ENCODE measurements at regions not wholly inside any gene's neighbourhood (a gene's known extent, or its start where the extent isn't known, plus 50 kb on each side); places are given as distances from the start of the nearest gene placed in this dataset.

DNA sequence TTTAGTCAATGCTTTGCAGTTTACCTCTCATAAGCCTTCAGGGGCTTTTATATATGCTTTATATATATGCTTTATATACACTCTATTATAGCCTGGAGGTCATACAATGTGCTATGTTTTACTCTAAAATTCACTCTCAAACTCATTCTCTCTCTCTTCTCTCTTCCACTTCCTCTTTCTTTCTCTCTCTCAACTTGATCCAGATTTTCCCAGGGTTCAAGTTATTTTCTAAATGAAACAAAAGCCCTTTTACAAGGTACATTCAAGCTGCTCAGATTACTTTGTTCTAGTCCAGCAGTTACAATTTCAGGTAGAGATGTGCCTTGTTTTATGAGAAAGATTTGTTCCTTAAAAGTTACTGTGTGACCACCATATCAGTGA lies 79.6 kb upstream of the ACP3 start:
- no peaks in the 10 kb centered on the region for H3K9me3 ChIP-seq
- no peak overlapping the region for H3K27ac ChIP-seq
- H3K4me3 ChIP-seq = no peak overlapping the region
- intact Hi-C loops (cut with DNase I; ENCODE audit: low total_unique reads) (no loop called here), in situ Hi-C loops (cut with MboI; ENCODE audit: low pct_ligation_motif_present in 1 of 4, low pct_unique_long_range_greater_than_20kb in 1 of 4, low sequenced_read_pairs in 3 of 4) (no loop called here)
- no peak for DNase-seq
- no peaks in the 10 kb centered on the region for H3K36me3 ChIP-seq
- H3K27me3 ChIP-seq = no peaks in the 10 kb centered on the region
- TF ChIP-seq, protein P1, sequence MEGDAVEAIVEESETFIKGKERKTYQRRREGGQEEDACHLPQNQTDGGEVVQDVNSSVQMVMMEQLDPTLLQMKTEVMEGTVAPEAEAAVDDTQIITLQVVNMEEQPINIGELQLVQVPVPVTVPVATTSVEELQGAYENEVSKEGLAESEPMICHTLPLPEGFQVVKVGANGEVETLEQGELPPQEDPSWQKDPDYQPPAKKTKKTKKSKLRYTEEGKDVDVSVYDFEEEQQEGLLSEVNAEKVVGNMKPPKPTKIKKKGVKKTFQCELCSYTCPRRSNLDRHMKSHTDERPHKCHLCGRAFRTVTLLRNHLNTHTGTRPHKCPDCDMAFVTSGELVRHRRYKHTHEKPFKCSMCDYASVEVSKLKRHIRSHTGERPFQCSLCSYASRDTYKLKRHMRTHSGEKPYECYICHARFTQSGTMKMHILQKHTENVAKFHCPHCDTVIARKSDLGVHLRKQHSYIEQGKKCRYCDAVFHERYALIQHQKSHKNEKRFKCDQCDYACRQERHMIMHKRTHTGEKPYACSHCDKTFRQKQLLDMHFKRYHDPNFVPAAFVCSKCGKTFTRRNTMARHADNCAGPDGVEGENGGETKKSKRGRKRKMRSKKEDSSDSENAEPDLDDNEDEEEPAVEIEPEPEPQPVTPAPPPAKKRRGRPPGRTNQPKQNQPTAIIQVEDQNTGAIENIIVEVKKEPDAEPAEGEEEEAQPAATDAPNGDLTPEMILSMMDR (IDR thresholded peaks at IDR 0.05) = no peak
- TF ChIP-seq POLR2AphosphoS5 (IDR thresholded peaks at IDR 0.05) (no peak), POLR2A (IDR thresholded peaks at IDR 0.05) (no peak), EP300 (IDR thresholded peaks at IDR 0.05; ENCODE audit: low read depth) (no peak)
- no peaks in the 10 kb centered on the region for H3K4me1 ChIP-seq

GRCh38 chr3:132239587-132239986 lies 77.6 kb upstream of the ACP3 start:
- in situ Hi-C loops (cut with MboI; ENCODE audit: low pct_ligation_motif_present in 1 of 4, low pct_unique_long_range_greater_than_20kb in 1 of 4, low sequenced_read_pairs in 3 of 4) (no loop called here), intact Hi-C loops (cut with DNase I; ENCODE audit: low total_unique reads) (no loop called here)
- no peak overlapping the region for H3K27ac ChIP-seq
- H3K9me3 ChIP-seq = no peaks in the 10 kb centered on the region
- H3K27me3 ChIP-seq = no peaks in the 10 kb centered on the region
- TF ChIP-seq POLR2A (IDR thresholded peaks at IDR 0.05) (no peak), POLR2AphosphoS5 (IDR thresholded peaks at IDR 0.05) (no peak), EP300 (IDR thresholded peaks at IDR 0.05; ENCODE audit: low read depth) (no peak)
- TF ChIP-seq, protein P1 (IDR thresholded peaks at IDR 0.05) = no peak
- no peak for DNase-seq
- H3K4me1 ChIP-seq = no peaks in the 10 kb centered on the region
- no peak overlapping the region for H3K4me3 ChIP-seq
- H3K36me3 ChIP-seq = no peaks in the 10 kb centered on the region

- Histone ChIP-seq H3K27ac (no peak overlapping the region), H3K4me1 (no peaks in the 10 kb centered on the region), H3K9me3 (no peaks in the 10 kb centered on the region), H3K36me3 (no peaks in the 10 kb centered on the region), H3K27me3 (no peaks in the 10 kb centered on the region), H3K4me3 (no peak overlapping the region)
- TF ChIP-seq POLR2A (IDR thresholded peaks at IDR 0.05) = no peak
- TF ChIP-seq EP300 (IDR thresholded peaks at IDR 0.05; ENCODE audit: low read depth) = no peak
- no peak for TF ChIP-seq POLR2AphosphoS5 (IDR thresholded peaks at IDR 0.05)
- TF ChIP-seq, protein P1 (IDR thresholded peaks at IDR 0.05) = no peak
- DNase-seq = no peak
- in situ Hi-C loops (cut with MboI; ENCODE audit: low pct_ligation_motif_present in 1 of 4, low pct_unique_long_range_greater_than_20kb in 1 of 4, low sequenced_read_pairs in 3 of 4) (no loop called here), intact Hi-C loops (cut with DNase I; ENCODE audit: low total_unique reads) (no loop called here)
- WGBS, 2 donors (ENCODE audit: low coverage in 1 of 2) = 81 to 94% methylated on average over 3 of the region's 3 CpGs
Measured at GRCh38 chr3:132241776-132242514, 75.3 kb upstream of the ACP3 start.

DNA sequence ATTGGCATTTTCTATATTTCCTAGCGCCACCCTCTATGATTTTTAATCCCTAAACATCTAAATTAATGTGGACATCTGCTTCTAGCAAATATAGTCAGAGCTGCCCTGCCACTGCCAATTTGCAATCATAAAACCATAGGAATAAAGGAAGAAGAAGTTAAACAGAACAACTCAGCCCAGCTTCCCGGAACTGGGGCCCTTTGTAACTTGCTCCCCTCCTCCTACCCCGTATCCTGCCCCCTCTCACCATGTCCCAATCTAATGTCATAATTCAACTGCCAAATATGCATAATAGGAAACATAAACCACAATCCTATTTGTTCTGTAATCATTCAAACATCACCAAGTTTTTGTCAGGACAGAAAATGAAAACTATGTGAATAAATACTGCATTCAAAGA lies 74.4 kb upstream of the ACP3 start:
- Histone ChIP-seq H3K36me3 (no peaks in the 10 kb centered on the region), H3K4me1 (no peaks in the 10 kb centered on the region), H3K9me3 (no peaks in the 10 kb centered on the region), H3K27ac (no peak overlapping the region), H3K4me3 (no peak overlapping the region), H3K27me3 (no peaks in the 10 kb centered on the region)
- intact Hi-C loops (cut with DNase I; ENCODE audit: low total_unique reads) (no loop called here), in situ Hi-C loops (cut with MboI; ENCODE audit: low pct_ligation_motif_present in 1 of 4, low pct_unique_long_range_greater_than_20kb in 1 of 4, low sequenced_read_pairs in 3 of 4) (no loop called here)
- DNase-seq = no peak
- 29 to 41% methylated on average over 3 of the region's 3 CpGs for WGBS, 2 donors (ENCODE audit: low coverage in 1 of 2)
- TF ChIP-seq, protein P1 (IDR thresholded peaks at IDR 0.05) = no peak
- no peak for TF ChIP-seq POLR2AphosphoS5 (IDR thresholded peaks at IDR 0.05)
- no peak for TF ChIP-seq EP300 (IDR thresholded peaks at IDR 0.05; ENCODE audit: low read depth)
- no peak for TF ChIP-seq POLR2A (IDR thresholded peaks at IDR 0.05)
